GM18867 (cell line): ENCODE measurements at regions not wholly inside any gene's neighbourhood (a gene's known extent, or its start where the extent isn't known, plus 50 kb on each side); places are given as distances from the start of the nearest gene placed in this dataset.

Experiments
- ATAC-seq: cut with Tn5 transposase; IDR thresholded peaks from one replicate; pipeline ENCODE4 v1.9.1; 2021; ENCODE audit warnings: mild to moderate bottlenecking, moderate library complexity; ENCODE audit not compliant: unreplicated experiment

- no peak for ATAC-seq
Measured at GRCh38 chr13:73372666-73373627, 314.1 kb downstream of the KLF5 start.

DNA sequence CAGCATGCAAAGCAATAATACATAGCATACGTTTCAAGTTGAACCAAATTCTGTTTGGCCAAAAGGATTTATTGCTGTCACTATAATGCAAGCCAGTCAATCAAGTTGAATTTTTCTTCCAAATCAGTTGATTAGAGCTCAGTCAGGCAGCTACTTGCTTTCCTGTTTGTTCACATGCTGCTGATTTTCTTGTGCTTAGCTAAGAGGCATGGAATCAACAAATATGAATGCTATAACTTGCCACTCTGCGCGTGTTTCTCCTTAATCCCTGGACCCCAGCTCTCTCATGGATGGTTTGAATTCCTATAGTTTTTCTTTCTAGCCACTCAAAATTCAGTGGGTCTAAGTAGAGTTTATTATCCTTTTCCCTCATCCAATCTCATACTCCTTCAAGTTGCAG lies 311.3 kb downstream of the KLF5 start:
- ATAC-seq: no peak

- ATAC-seq: no peak
Measured at GRCh38 chr13:73369095-73369494, 310.3 kb downstream of the KLF5 start.

GRCh38 chr13:73368608-73369007 lies 309.8 kb downstream of the KLF5 start:
- no peak for ATAC-seq

DNA sequence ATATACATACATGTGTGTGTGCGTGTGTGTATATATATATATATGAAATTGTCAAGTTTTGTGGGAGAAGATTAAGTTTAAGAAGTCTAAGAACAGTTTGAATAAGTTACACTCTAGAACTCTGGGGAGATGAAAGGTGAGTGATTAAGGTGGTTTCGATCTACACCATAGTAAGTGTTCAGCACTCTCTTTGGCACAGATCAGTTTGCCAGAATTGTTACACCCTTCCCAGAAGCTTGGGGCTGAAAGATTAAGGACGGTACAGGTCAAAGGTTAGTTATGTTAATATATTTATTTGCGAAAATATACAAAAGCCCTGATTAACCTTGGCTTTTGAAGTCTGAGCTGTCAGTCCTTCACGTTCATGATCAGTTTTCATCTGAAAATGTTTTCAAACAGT lies 309.1 kb downstream of the KLF5 start:
- ATAC-seq: no peak

- no peak for ATAC-seq
Measured at GRCh38 chr13:73366241-73366640, 307.4 kb downstream of the KLF5 start.

GRCh38 chr13:73365681-73366080 lies 306.9 kb downstream of the KLF5 start:
- no peak for ATAC-seq

DNA sequence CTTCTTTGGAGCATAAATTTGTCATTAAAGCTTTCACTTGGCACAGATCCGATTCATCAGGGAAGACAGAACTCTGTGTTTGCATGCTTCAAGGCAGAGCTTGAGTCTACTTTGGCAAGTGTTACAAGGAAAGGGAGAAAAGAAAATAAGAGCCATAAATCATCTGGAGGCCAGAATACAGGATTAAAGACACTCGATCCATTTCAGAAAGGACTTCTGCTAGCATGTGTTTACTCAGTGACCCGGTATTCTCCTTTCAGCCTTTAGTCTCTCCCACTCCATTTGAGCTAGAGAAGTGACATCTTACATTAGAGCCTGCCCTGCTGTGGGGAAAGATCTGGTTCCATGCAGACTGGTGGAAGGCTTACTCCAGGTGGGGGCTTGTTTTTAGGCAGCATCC lies 306.4 kb downstream of the KLF5 start:
- ATAC-seq: no peak

DNA sequence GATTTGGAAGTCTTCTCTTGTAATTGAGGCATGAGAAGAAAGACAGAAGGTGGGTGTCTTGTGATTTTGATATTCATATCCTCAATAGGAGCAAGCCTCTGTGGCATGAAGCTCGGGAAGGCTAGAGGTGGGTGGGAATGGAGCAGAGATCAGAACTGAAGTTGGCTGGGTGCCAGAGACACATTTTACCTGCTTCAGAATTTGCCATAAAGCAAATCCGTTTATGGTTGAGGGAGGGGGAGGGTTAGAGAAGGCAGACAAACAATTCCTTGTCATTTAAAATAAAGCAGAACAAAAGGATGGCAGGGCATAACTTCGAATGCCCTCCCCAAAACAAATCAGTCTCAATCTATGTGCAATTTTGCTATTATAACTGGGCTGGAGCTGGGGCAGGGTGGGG lies 305.9 kb downstream of the KLF5 start:
- no peak for ATAC-seq

- ATAC-seq: no peak
Measured at GRCh38 chr13:73358606-73359095, 299.8 kb downstream of the KLF5 start.

GRCh38 chr13:73355134-73355533 lies 296.3 kb downstream of the KLF5 start:
- ATAC-seq: no peak

DNA sequence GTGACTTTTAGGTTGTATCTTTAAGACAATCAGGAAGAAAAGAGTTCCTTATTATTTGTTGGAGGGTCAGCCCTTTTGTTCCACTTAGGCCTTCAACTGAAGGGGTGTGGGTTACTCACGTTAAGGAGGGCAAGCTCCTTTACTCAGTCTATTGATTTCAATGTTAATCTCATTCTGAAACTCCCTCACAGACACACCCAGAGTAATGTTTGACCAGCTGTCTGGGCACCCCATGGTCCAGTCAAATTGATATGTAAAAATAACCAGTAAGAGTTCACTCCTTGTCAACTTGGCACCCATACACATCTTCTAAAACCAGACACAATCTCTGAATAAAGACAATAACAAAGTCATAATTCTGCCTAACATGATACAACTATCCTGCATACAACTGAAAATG lies 292.9 kb downstream of the KLF5 start:
- no peak for ATAC-seq

- ATAC-seq: no peak
Measured at GRCh38 chr13:73341748-73342147, 282.9 kb downstream of the KLF5 start.

- no peak for ATAC-seq
Measured at GRCh38 chr13:73340069-73340468, 281.3 kb downstream of the KLF5 start.

GRCh38 chr13:73339086-73339485 lies 280.3 kb downstream of the KLF5 start:
- ATAC-seq: no peak

DNA sequence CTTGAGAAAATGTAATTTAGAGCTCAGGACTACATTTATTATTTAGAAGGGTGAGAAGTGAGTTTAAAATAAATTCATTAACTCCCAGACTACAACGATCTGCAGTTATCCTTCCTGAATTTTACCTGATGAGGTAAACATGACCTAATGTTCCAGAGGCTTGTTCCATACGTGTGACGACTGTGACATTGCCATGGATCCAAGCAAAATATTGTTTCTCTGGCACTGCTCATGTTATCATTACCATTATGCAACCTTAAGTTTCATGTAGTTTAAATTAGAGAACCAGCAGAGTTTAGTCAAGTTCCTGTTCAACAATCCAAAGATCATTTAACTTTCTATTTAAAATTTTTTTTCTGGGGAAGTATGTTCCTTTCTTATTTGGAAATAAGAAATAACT lies 279.6 kb downstream of the KLF5 start:
- no peak for ATAC-seq

DNA sequence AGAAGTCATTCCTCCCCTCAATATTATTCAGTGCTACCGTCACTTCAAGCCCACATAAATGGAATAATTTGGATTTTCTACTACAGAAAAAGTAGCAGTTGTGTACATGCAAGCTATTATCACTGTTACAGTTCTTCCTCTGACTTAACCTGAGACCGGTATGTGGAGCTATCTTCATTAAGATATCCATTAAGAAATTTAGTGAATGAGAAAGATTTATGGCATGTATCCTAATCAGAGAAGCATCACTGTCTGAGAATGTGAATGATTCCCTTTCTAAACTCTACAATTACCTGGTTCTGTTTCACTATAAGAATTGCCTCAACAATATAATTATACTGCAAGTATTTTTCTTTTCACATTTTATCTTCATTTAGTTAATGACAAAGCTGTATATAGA lies 278.7 kb downstream of the KLF5 start:
- no peak for ATAC-seq

DNA sequence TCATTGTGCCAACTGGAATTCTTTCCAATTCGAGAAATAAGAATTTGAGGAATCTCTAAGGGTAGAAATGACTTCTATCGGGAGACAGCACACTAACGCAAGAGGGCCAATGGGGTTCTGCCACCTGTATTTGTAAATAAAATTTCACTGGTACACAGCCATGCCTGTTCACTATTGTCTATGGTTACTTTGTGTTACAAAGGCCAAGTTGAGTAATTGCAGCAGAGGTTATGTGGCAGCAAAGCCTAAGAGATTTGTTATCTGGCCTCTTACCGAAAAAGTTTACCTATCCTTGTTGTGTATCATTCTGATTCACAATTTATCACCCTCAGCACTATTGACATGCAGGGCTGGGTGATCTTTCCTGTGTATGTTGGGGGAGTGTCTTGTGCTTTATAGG lies 278.0 kb downstream of the KLF5 start:
- no peak for ATAC-seq

- ATAC-seq: no peak
Measured at GRCh38 chr13:73335944-73336343, 277.1 kb downstream of the KLF5 start.

DNA sequence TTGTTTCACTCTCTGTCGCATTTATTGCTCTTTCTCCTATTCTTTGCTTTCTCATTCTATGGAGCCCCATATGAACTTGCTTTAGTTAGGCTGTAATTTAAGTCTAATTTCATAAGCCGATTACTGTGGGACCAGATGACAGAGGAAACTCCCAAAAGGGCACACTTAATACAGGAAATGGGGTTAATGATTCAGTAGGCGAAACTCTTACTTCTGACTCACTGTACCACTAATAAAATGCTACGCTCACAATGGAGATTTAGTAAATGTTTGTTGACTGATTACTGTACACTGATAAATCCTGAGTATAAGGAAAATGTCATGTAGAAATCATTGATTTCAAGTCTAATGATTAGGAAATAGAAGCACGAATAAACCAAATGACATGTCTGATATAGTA lies 276.4 kb downstream of the KLF5 start:
- ATAC-seq: peak; percentile 93

GRCh38 chr13:73334445-73334844 lies 275.6 kb downstream of the KLF5 start:
- ATAC-seq: no peak

DNA sequence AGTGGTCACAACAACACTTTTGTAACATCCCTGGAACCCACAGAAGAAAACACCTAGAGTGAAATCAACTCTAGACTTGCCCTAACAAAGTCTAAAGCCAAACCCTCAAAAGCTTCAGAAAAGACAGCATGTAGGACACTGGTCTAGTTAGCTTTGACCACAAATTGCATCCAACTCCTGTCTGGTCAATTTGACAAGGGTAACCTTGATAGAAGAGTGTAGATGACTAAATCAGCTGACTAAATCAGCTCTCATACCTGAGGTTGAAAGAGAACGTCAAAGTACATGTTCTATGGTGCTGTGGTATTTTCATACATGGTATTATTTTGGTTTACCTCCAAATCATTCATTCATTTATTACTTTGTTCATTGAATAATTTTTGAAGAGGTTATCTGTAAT lies 272.8 kb downstream of the KLF5 start:
- ATAC-seq: no peak

DNA sequence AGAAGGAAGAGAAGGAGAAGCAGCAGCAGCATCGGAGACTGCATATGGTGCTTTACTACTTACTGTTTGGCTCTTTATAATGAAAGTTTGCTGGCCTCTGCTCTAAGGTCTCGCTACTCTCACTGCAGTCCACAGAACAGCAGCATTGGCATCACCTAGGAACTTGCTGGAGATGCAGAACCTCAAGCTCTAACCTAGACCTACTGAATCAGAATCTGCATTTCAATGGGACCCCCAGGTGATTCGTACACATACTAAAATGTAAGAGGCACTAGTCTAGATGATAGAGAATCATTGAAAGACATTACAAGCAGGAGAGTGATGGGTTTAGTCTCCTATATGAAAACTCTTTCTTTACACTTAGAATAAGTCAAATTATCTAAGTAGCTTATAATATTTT lies 270.6 kb downstream of the KLF5 start:
- no peak for ATAC-seq
